ENCODE measurements at regions not wholly inside any gene's neighbourhood (a gene's known extent, or its start where the extent isn't known, plus 50 kb on each side); places are given as distances from the start of the nearest gene placed in this dataset.

DNA sequence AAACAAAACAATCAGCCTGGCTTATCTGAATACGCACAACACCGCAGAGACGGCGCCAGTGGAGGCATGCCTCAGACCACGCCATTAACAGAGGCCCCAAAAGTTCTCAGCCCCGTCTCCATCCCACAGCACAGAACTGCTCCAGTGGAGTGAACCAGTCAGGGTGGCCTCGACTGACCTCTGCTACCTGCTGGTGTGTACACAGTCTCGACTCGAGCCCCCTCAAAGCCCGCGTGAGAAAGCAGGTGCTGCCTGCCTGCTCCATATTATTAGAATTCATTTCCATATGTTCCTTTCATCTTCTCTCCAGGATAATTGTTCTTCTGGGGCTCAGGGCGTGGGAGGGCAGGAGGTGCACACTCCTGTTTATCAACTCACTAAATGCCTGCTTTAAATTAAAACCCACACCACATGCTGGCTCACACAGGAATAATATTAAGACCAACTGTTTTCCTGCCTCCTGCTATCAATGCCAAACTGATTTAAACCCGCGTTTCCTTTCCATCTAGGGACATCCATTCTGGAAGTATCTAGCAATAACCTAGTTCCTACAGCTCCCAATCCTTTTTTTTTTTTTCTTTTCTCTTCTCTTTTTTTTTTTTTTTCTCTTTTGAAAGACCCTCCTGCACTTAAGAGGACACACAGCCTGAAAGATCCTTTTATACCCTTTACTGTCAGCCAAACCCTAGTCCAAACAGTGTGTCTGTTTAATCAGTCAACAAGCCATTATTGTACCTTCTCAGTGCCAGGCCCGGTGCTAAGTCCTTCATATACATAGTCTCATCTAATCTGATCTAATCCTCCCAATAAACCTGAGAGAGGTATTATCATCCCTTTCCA, 101.2 kb downstream of the TLE3 start:
- Histone ChIP-seq H3K9me3 (peaks cover 0 to 7% (median 0%) of the 10 kb centered on the region in 3 donors), H3K4me1 (no peaks in the 10 kb centered on the region), H3K27me3 (peaks cover 8% of the 10 kb centered on the region), H3K27ac (no peak overlapping the region), H3K4me3 (no peak overlapping the region), H3K36me3 (no peaks in the 10 kb centered on the region)
- no peak for ATAC-seq
- no peak for TF ChIP-seq POLR2AphosphoS5 (IDR thresholded peaks at IDR 0.05)
- TF ChIP-seq POLR2A (IDR thresholded peaks at IDR 0.05), result no peak
- no peak for TF ChIP-seq EP300 (IDR thresholded peaks at IDR 0.05)
- TF ChIP-seq, protein P1, sequence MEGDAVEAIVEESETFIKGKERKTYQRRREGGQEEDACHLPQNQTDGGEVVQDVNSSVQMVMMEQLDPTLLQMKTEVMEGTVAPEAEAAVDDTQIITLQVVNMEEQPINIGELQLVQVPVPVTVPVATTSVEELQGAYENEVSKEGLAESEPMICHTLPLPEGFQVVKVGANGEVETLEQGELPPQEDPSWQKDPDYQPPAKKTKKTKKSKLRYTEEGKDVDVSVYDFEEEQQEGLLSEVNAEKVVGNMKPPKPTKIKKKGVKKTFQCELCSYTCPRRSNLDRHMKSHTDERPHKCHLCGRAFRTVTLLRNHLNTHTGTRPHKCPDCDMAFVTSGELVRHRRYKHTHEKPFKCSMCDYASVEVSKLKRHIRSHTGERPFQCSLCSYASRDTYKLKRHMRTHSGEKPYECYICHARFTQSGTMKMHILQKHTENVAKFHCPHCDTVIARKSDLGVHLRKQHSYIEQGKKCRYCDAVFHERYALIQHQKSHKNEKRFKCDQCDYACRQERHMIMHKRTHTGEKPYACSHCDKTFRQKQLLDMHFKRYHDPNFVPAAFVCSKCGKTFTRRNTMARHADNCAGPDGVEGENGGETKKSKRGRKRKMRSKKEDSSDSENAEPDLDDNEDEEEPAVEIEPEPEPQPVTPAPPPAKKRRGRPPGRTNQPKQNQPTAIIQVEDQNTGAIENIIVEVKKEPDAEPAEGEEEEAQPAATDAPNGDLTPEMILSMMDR (IDR thresholded peaks at IDR 0.05), result no peak
- WGBS, 2 donors (ENCODE audit: low coverage in 1 of 2), result 64 to 66% methylated on average over 6 to 10 of the region's 15 CpGs

DNA sequence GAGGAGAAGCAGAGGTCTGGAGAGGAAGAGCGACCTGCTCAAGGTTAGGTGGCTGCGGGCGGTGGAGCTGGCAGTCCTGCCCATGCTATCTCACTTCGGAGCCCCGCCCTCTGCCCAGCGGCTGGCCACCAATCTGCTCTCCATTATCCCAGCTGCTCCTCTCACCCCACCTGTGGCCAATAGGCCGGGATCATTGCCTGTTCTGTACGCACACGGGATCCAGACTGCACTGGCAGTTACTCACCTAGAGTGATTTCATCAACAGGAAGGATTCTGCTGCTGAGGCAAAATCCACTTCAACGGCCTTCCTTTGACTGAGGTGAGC, 100.6 kb downstream of the TLE3 start:
- WGBS, 2 donors (ENCODE audit: low coverage in 1 of 2), result 84 to 100% methylated on average over 1 to 2 of the region's 10 CpGs
- TF ChIP-seq, protein P1 (IDR thresholded peaks at IDR 0.05), result no peak
- TF ChIP-seq EP300 (IDR thresholded peaks at IDR 0.05) (no peak), POLR2AphosphoS5 (IDR thresholded peaks at IDR 0.05) (no peak), POLR2A (IDR thresholded peaks at IDR 0.05) (no peak)
- Histone ChIP-seq H3K4me3 (no peak overlapping the region), H3K9me3 (peaks cover 0 to 9% (median 0%) of the 10 kb centered on the region in 3 donors), H3K4me1 (no peaks in the 10 kb centered on the region), H3K27me3 (peaks cover 2% of the 10 kb centered on the region), H3K36me3 (no peaks in the 10 kb centered on the region), H3K27ac (no peak overlapping the region)
- ATAC-seq, result no peak

All from gastroesophageal sphincter (tissue), 4 donors.